ENCODE measurements at regions not wholly inside any gene's neighbourhood (a gene's known extent, or its start where the extent isn't known, plus 50 kb on each side); places are given as distances from the start of the nearest gene placed in this dataset.

DNA sequence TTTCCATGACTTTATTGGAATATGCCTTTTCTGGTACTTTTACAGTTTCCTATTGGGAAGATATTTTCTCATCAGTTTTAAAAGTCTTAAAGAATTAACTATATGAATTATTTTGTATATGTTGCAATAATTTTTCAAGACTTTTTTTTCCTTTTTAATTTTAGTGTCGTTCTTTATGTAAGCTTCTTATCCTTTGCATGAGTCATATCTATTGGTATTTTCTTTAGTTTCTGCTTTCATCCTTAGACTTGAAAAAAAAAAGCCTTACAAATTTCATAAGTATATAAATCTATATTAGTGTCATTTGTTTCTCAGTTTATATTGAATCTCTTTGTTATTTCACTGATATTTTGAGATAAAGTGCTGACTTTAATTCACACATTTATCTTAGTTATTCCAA is 94.9 kb downstream of the DSEL start:
- H3K27ac ChIP-seq: no peak overlapping the region
- H3K27me3 ChIP-seq: no peaks in the 10 kb centered on the region
- no peak overlapping the region for H3K4me3 ChIP-seq
- no peaks in the 10 kb centered on the region for H3K36me3 ChIP-seq
- no peak for ATAC-seq (ENCODE audit: low FRiP score in 2 of 2)
- WGBS, 2 donors: 83 to 90% methylated on average over 1 of the region's 1 CpG
- no peaks in the 10 kb centered on the region for H3K9me3 ChIP-seq
- TF ChIP-seq, protein P1, sequence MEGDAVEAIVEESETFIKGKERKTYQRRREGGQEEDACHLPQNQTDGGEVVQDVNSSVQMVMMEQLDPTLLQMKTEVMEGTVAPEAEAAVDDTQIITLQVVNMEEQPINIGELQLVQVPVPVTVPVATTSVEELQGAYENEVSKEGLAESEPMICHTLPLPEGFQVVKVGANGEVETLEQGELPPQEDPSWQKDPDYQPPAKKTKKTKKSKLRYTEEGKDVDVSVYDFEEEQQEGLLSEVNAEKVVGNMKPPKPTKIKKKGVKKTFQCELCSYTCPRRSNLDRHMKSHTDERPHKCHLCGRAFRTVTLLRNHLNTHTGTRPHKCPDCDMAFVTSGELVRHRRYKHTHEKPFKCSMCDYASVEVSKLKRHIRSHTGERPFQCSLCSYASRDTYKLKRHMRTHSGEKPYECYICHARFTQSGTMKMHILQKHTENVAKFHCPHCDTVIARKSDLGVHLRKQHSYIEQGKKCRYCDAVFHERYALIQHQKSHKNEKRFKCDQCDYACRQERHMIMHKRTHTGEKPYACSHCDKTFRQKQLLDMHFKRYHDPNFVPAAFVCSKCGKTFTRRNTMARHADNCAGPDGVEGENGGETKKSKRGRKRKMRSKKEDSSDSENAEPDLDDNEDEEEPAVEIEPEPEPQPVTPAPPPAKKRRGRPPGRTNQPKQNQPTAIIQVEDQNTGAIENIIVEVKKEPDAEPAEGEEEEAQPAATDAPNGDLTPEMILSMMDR (IDR thresholded peaks at IDR 0.05): no peak
- no peak for TF ChIP-seq POLR2AphosphoS5 (IDR thresholded peaks at IDR 0.05)
- H3K4me1 ChIP-seq: no peaks in the 10 kb centered on the region
- no peak for DNase-seq

DNA sequence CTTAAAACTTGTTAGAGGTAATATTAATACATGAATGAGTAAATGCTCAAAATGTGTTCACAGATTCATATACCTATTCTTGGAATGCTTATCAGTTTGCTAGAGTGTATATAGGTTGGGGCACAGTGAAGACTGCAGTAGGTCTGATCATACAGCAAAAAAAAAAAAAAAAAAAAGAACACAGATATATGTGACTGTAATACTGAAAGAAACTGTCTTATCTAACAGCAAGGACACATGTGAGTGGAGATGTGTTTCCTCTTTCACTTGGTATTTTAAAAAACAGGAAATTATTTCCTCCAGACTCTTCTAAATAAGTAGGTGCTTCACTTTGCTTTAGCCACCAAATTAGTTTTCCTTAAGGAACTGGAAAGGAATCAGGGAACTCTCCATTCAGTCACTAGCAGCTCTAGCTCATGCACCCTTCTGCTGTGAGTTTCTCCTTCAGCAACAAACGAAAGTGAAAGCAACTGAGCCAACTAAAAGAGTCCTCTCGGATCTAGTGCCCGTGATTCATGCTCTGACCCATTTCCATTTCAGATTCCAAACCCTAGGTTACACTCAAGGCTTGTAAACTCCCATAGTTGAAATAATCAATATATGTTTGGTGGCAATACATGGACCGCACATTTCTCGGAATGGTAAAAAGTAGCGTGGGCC is 98.5 kb downstream of the DSEL start:
- TF ChIP-seq, protein P1 (IDR thresholded peaks at IDR 0.05): no peak
- TF ChIP-seq EP300 (IDR thresholded peaks at IDR 0.05): no peak
- no peak for TF ChIP-seq POLR2A (IDR thresholded peaks at IDR 0.05)
- TF ChIP-seq POLR2AphosphoS5 (IDR thresholded peaks at IDR 0.05): no peak
- Histone ChIP-seq H3K36me3 (no peaks in the 10 kb centered on the region), H3K9me3 (no peaks in the 10 kb centered on the region), H3K27me3 (no peaks in the 10 kb centered on the region), H3K4me1 (no peaks in the 10 kb centered on the region), H3K27ac (no peak overlapping the region), H3K4me3 (peak overlapping the region in 2 of 4 donors; percentile 11 to 36)
- DNase-seq: peak in 1 of 2 donors; percentile 46
- peak in 1 of 2 donors; percentile 83 for ATAC-seq (ENCODE audit: low FRiP score in 2 of 2)
- WGBS, 2 donors: 62 to 80% methylated on average over 6 of the region's 6 CpGs

- H3K4me3 ChIP-seq: no peak overlapping the region
- no peaks in the 10 kb centered on the region for H3K36me3 ChIP-seq
- H3K9me3 ChIP-seq: no peaks in the 10 kb centered on the region
- no peaks in the 10 kb centered on the region for H3K4me1 ChIP-seq
- H3K27me3 ChIP-seq: no peaks in the 10 kb centered on the region
- 8 to 28% methylated on average over 2 of the region's 2 CpGs for WGBS, 2 donors
- ATAC-seq (ENCODE audit: low FRiP score in 2 of 2): no peak
- no peak for DNase-seq
- no peak overlapping the region for H3K27ac ChIP-seq
- TF ChIP-seq, protein P1 (IDR thresholded peaks at IDR 0.05): no peak
- TF ChIP-seq POLR2AphosphoS5 (IDR thresholded peaks at IDR 0.05) (no peak), POLR2A (IDR thresholded peaks at IDR 0.05) (no peak), EP300 (IDR thresholded peaks at IDR 0.05) (no peak)
These were observed 105.4 kb downstream of the DSEL start for GRCh38 chr18:67411116-67411515.

DNA sequence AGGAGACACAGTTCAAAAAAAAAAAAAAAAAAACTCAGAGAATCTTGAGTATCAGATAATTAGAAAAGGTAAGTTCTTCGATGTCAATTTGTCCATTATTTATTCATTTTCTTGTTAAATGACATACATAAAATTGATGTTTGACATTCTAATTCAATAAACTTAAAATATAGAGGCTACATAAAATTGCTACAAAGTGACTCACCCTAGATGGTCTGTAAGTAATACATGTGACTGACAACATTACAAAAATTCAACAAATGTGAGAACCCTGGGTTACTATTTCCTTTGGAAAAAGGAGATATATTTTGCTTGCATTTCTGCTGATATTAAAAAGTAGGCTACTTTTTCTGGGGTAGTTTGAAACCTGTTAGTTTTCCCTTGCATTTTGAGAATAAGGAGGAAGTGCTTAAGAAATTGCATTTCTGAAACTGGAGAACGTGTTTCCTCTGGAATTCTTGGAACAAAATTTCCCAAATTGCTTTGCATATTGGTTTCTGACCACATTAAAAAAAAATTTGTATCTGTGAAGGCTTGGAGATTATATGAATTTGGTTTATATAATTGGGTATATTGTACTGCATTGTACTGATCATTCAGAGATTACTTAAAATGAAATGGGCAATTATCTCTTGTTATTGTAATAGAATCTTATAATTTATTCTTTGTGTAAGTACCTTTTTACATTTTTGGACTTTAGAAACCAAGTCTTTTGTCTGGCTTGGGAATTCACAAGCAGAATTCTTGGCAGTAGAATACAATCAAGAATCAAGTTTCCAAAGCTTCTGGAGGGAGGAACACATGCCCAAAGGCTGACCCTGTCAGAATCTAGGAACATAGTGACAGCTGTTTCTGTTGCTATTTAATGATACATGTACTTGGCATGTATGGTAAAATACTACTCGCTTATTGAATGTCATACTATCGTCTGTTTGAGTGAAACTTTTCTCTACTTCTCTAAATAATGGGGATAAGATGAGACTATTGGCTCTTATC is 106.1 kb downstream of the DSEL start:
- ATAC-seq (ENCODE audit: low FRiP score in 2 of 2) (no peak), DNase-seq (no peak)
- WGBS, 2 donors: 60 to 62% methylated on average over 4 of the region's 4 CpGs
- no peaks in the 10 kb centered on the region for H3K36me3 ChIP-seq
- H3K4me1 ChIP-seq: no peaks in the 10 kb centered on the region
- no peak overlapping the region for H3K4me3 ChIP-seq
- no peaks in the 10 kb centered on the region for H3K9me3 ChIP-seq
- no peak overlapping the region for H3K27ac ChIP-seq
- TF ChIP-seq POLR2A (IDR thresholded peaks at IDR 0.05) (no peak), POLR2AphosphoS5 (IDR thresholded peaks at IDR 0.05) (no peak), EP300 (IDR thresholded peaks at IDR 0.05) (no peak)
- TF ChIP-seq, protein P1 (IDR thresholded peaks at IDR 0.05): no peak
- no peaks in the 10 kb centered on the region for H3K27me3 ChIP-seq
